Keratinocyte (primary cell): ENCODE measurements at regions not wholly inside any gene's neighbourhood (a gene's known extent, or its start where the extent isn't known, plus 50 kb on each side); places are given as distances from the start of the nearest gene placed in this dataset.

Source experiments
- DNase-seq: peaks from one replicate; pipeline ENCODE4 v3.0.0-alpha.2; 2011; ENCODE audit warnings: low read depth, missing footprints, low spot score
- FAIRE-seq: peaks from 2 replicates; lab custom pipeline; 2011; peaks lifted over from hg19 to GRCh38; lab: Jason Lieb, UNC
- H2AFZ ChIP-seq: 2 replicates; pipeline ENCODE4 v1.6.0; 2012; ENCODE audit warnings: low read length, control low read depth, inconsistent platforms; ENCODE audit not compliant: control insufficient read depth
- H3K27ac ChIP-seq: 2 replicates; pipeline ENCODE4 v1.5.1; 2011; ENCODE audit warnings: low read length; ENCODE audit not compliant: control insufficient read depth, insufficient read depth
- H3K27me3 ChIP-seq: 3 replicates; pipeline ENCODE4 v1.6.0; 2011; ENCODE audit warnings: low read length; ENCODE audit not compliant: control insufficient read depth, insufficient read depth; ENCODE audit errors: extremely low read depth
- H3K36me3 ChIP-seq, 2 experiments: 2 replicates in 1 of 2; 3 replicates in 1 of 2; pipeline ENCODE4 v1.5.1; 2011; ENCODE audit warnings: low read length in 2 of 2, mild to moderate bottlenecking in 1 of 2; ENCODE audit not compliant: control insufficient read depth in 2 of 2, insufficient read depth in 2 of 2; ENCODE audit errors: extremely low read depth in 1 of 2
- H3K4me1 ChIP-seq: 3 replicates; pipeline ENCODE4 v1.5.1; 2011; ENCODE audit warnings: low read length; ENCODE audit not compliant: control insufficient read depth, insufficient read depth; ENCODE audit errors: extremely low read depth
- H3K4me2 ChIP-seq: 3 replicates; pipeline ENCODE4 v1.6.0; 2011; ENCODE audit warnings: low read depth, low read length; ENCODE audit not compliant: control insufficient read depth, insufficient read depth; ENCODE audit errors: extremely low read depth
- H3K4me3 ChIP-seq, 3 experiments: fragments of 200-600 bp in 1 of 3; sonication (generic) in 1 of 3; 2 replicates in 2 of 3; 3 replicates in 1 of 3; pipeline ENCODE4 v1.5.1; 2011 to 2016; ENCODE audit warnings: low read length in 3 of 3, mild to moderate bottlenecking in 3 of 3, control low read depth in 2 of 3, inconsistent platforms in 1 of 3, low read depth in 1 of 3, mixed read lengths in 1 of 3, mixed run types in 1 of 3, moderate library complexity in 1 of 3; ENCODE audit not compliant: control insufficient read depth in 2 of 3, insufficient read depth in 2 of 3; ENCODE audit errors: extremely low read depth in 1 of 3
- H3K79me2 ChIP-seq: 2 replicates; pipeline ENCODE4 v1.6.0; 2012; ENCODE audit warnings: low read length; ENCODE audit not compliant: control insufficient read depth, insufficient read depth
- H3K9ac ChIP-seq: 3 replicates; pipeline ENCODE4 v1.6.0; 2011; ENCODE audit warnings: low read length; ENCODE audit not compliant: control insufficient read depth, insufficient read depth; ENCODE audit errors: extremely low read depth
- H3K9me1 ChIP-seq: 3 replicates; pipeline ENCODE4 v1.6.0; 2011; ENCODE audit warnings: low read length; ENCODE audit not compliant: control insufficient read depth, insufficient read depth; ENCODE audit errors: extremely low read depth
- H3K9me3 ChIP-seq: 2 replicates; pipeline ENCODE4 v1.5.1; 2012; ENCODE audit warnings: low read depth, low read length; ENCODE audit not compliant: control insufficient read depth
- H4K20me1 ChIP-seq: 3 replicates; pipeline ENCODE4 v1.6.0; 2011; ENCODE audit warnings: low read length; ENCODE audit not compliant: control insufficient read depth, insufficient read depth; ENCODE audit errors: extremely low read depth
- CTCF ChIP-seq, 3 experiments: IDR thresholded peaks in 1 of 3; conservative IDR thresholded peaks in 1 of 3; optimal IDR thresholded peaks in 1 of 3; 2 replicates in 2 of 3; 3 replicates in 1 of 3; pipeline versions ENCODE3 to v1.5.1; 2011; ENCODE audit warnings: low read length in 3 of 3, mild to moderate bottlenecking in 3 of 3, moderate library complexity in 2 of 3, control low read depth in 1 of 3, inconsistent platforms in 1 of 3; ENCODE audit not compliant: insufficient read depth in 2 of 3; ENCODE audit errors: extremely low read depth in 1 of 3
- EZH2 ChIP-seq: IDR thresholded peaks from one replicate; pipeline ENCODE4 v1.6.1; 2012; ENCODE audit warnings: inconsistent platforms, mild to moderate bottlenecking, low read length, moderate library complexity
- dilution Hi-C: fragments of 300-500 bp; cut with MboI; formaldehyde crosslinking; loops from one replicate; pipeline ENCODE4 v1.7.0; 2020; ENCODE audit warnings: low sequenced_read_pairs; ENCODE audit not compliant: extremely low pct_ligation_motif_present

GRCh38 chr5:66406761-66407336 is 189.3 kb upstream of the MAST4 start:
- Histone ChIP-seq H2AFZ (no peak overlapping the region), H3K27ac (no peak overlapping the region), H3K27me3 (peaks cover 3% of the 10 kb centered on the region), H3K9me1 (no peaks in the 10 kb centered on the region), H3K4me1 (no peaks in the 10 kb centered on the region), H3K4me2 (no peak overlapping the region), H3K9me3 (no peaks in the 10 kb centered on the region), H3K4me3 (no peak overlapping the region), H3K36me3 (no peaks in the 10 kb centered on the region), H3K9ac (no peak overlapping the region), H3K79me2 (no peaks in the 10 kb centered on the region), H4K20me1 (no peaks in the 10 kb centered on the region)
- no peak for FAIRE-seq
- DNase-seq, result no peak
- TF ChIP-seq EZH2 (no peak), CTCF (optimal IDR thresholded peaks at IDR 0.05 in 1 of 3, IDR thresholded peaks at IDR 0.05 in 1 of 3, conservative IDR thresholded peaks at IDR 0.05 in 1 of 3; ENCODE audit: extremely low read depth in 1 of 3, insufficient read depth in 2 of 3, low read length in 3 of 3) (no peak)
- dilution Hi-C loops, result no loop called here

GRCh38 chr5:66407765-66408164 is 188.4 kb upstream of the MAST4 start:
- no peaks in the 10 kb centered on the region for H4K20me1 ChIP-seq
- no peaks in the 10 kb centered on the region for H3K9me1 ChIP-seq
- DNase-seq (no peak), FAIRE-seq (no peak)
- H3K79me2 ChIP-seq, result no peaks in the 10 kb centered on the region
- H3K4me3 ChIP-seq, result no peak overlapping the region
- H3K27ac ChIP-seq, result no peak overlapping the region
- peaks cover 3% of the 10 kb centered on the region for H3K27me3 ChIP-seq
- no peak overlapping the region for H3K9ac ChIP-seq
- H2AFZ ChIP-seq, result no peak overlapping the region
- no peaks in the 10 kb centered on the region for H3K36me3 ChIP-seq
- TF ChIP-seq EZH2 (no peak), CTCF (optimal IDR thresholded peaks at IDR 0.05 in 1 of 3, IDR thresholded peaks at IDR 0.05 in 1 of 3, conservative IDR thresholded peaks at IDR 0.05 in 1 of 3; ENCODE audit: extremely low read depth in 1 of 3, insufficient read depth in 2 of 3, low read length in 3 of 3) (no peak)
- no peaks in the 10 kb centered on the region for H3K4me1 ChIP-seq
- H3K4me2 ChIP-seq, result no peak overlapping the region
- H3K9me3 ChIP-seq, result no peaks in the 10 kb centered on the region
- dilution Hi-C loops, result no loop called here
